ENCODE measurements at regions not wholly inside any gene's neighbourhood (a gene's known extent, or its start where the extent isn't known, plus 50 kb on each side); places are given as distances from the start of the nearest gene placed in this dataset.

GRCh38 chr7:115883629-115884028 lies 146.9 kb downstream of the TFEC start:
- DNase-seq: no peak

GRCh38 chr7:115881476-115881875 lies 149.1 kb downstream of the TFEC start:
- no peak for DNase-seq

- no peak for DNase-seq
Observed at GRCh38 chr7:115879171-115879570, 151.4 kb downstream of the TFEC start.

GRCh38 chr7:115869801-115870200 lies 160.8 kb downstream of the TFEC start:
- DNase-seq: no peak

GRCh38 chr7:115869190-115869589 lies 161.4 kb downstream of the TFEC start:
- DNase-seq: no peak

GRCh38 chr7:115868369-115868768 lies 162.2 kb downstream of the TFEC start:
- DNase-seq: no peak

GRCh38 chr7:115864082-115864481 lies 166.5 kb downstream of the TFEC start:
- no peak for DNase-seq

GRCh38 chr7:115851291-115851690 lies 179.3 kb downstream of the TFEC start:
- peak; percentile 11 to 20 for DNase-seq

GRCh38 chr7:115850774-115851173 lies 179.8 kb downstream of the TFEC start:
- no peak for DNase-seq

- DNase-seq: no peak
Observed at GRCh38 chr7:115844857-115845256, 185.7 kb downstream of the TFEC start.

- no peak for DNase-seq
Observed at GRCh38 chr7:115840702-115841101, 189.9 kb downstream of the TFEC start.

- no peak for DNase-seq
Observed at GRCh38 chr7:115838829-115839228, 191.7 kb downstream of the TFEC start.

- DNase-seq: no peak
Observed at GRCh38 chr7:115831371-115831770, 199.2 kb downstream of the TFEC start.

- DNase-seq: no peak
Observed at GRCh38 chr7:115827305-115828045, 203.1 kb downstream of the TFEC start.

- no peak for DNase-seq
Observed at GRCh38 chr7:115825456-115826115, 205.0 kb downstream of the TFEC start.

GRCh38 chr7:115822801-115823200 lies 207.8 kb downstream of the TFEC start:
- no peak for DNase-seq

GRCh38 chr7:115822380-115822779 lies 208.2 kb downstream of the TFEC start:
- no peak for DNase-seq

GRCh38 chr7:115816318-115816974 lies 214.1 kb downstream of the TFEC start:
- no peak for DNase-seq

GRCh38 chr7:115812794-115813193 lies 217.8 kb downstream of the TFEC start:
- no peak for DNase-seq

- DNase-seq: no peak
Observed at GRCh38 chr7:115805458-115805857, 225.1 kb downstream of the TFEC start.

- no peak for DNase-seq
Observed at GRCh38 chr7:115802415-115802814, 228.1 kb downstream of the TFEC start.

- DNase-seq: no peak
Observed at GRCh38 chr7:115799430-115799829, 231.1 kb downstream of the TFEC start.

GRCh38 chr7:115793958-115794702 lies 236.4 kb downstream of the TFEC start:
- DNase-seq: no peak

All from NCI-H1930 (cell line).